ENCODE measurements at regions not wholly inside any gene's neighbourhood (a gene's known extent, or its start where the extent isn't known, plus 50 kb on each side); places are given as distances from the start of the nearest gene placed in this dataset.

DNA sequence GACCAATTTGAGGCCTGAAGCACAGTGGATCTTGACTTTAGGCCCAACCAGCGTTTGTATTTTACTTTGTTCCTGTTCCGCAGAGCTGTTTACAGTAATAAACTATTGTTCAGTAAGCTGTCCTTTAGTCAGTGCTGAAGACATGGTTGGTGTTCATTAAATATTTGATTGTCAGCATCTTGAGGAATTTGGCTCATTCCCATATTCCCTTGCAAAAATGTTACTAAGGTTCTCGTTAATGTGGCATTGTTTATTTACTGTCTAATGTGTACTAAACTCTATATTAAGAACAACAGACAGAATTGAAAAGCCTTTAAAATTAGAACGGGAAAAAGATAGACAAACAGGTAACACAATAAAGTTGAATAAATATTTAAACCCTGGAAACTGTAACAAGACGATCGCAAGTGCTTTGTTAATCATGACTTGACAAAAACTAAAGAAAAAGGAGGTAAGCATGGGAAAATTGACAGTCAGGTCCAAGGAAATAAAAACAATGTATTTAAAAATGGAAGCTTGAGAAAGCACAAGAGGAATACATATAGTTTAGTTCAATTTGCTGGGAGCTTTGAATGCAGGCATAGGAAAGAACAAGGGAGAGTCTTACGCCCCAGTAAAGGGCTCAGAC lies 1060.8 kb upstream of the CRIM1 start:
- Histone ChIP-seq H3K9me3 (ENCODE audit: control insufficient read depth in 2 of 3, insufficient read depth in 1 of 3, low read length in 3 of 3) (no peaks in the 10 kb centered on the region), H3K36me3 (ENCODE audit: control insufficient read depth in 2 of 3, insufficient read depth in 3 of 3, low read length in 3 of 3) (no peaks in the 10 kb centered on the region), H3K9ac (ENCODE audit: low read length in 3 of 3) (no peak overlapping the region), H3K27me3 (ENCODE audit: control insufficient read depth, insufficient read depth, low read length) (no peaks in the 10 kb centered on the region), H3K27ac (ENCODE audit: low read depth in 2 of 2, low read length in 2 of 2) (no peak overlapping the region), H3K4me1 (ENCODE audit: control insufficient read depth in 2 of 3, insufficient read depth in 2 of 3, low read depth in 1 of 3, low read length in 3 of 3) (no peaks in the 10 kb centered on the region), H3K4me3 (ENCODE audit: low read length in 3 of 3) (no peak overlapping the region)
- DNase-seq (no peak), FAIRE-seq (no peak)
- intact Hi-C loops (cut with DNase I): no loop called here
- TF ChIP-seq, protein P1, sequence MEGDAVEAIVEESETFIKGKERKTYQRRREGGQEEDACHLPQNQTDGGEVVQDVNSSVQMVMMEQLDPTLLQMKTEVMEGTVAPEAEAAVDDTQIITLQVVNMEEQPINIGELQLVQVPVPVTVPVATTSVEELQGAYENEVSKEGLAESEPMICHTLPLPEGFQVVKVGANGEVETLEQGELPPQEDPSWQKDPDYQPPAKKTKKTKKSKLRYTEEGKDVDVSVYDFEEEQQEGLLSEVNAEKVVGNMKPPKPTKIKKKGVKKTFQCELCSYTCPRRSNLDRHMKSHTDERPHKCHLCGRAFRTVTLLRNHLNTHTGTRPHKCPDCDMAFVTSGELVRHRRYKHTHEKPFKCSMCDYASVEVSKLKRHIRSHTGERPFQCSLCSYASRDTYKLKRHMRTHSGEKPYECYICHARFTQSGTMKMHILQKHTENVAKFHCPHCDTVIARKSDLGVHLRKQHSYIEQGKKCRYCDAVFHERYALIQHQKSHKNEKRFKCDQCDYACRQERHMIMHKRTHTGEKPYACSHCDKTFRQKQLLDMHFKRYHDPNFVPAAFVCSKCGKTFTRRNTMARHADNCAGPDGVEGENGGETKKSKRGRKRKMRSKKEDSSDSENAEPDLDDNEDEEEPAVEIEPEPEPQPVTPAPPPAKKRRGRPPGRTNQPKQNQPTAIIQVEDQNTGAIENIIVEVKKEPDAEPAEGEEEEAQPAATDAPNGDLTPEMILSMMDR (IDR thresholded peaks at IDR 0.05; ENCODE audit: borderline replicate concordance, extremely low read depth, insufficient read depth): no peak

DNA sequence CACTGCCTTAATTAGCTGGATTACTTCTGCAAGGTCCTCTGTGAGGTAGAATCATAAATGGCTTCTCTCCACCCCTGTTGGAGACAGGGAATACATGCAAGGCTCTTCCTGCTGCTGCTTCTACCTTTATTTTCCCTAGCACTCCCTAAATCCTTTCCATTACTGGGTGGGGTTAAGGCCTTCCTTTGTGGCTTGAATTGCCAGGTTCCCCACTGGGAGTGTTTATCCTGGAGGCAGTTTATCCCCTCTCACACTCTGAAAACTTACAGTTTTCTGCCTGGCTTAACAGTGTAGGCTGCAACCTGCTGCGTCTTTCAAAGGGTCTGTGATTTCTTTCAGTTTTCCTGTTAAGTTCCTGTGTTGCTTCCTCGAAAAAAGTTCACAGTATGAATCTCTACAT lies 1062.3 kb upstream of the CRIM1 start:
- Histone ChIP-seq H3K4me3 (ENCODE audit: low read length in 3 of 3) (no peak overlapping the region), H3K9me3 (ENCODE audit: control insufficient read depth in 2 of 3, insufficient read depth in 1 of 3, low read length in 3 of 3) (no peaks in the 10 kb centered on the region), H3K4me1 (ENCODE audit: control insufficient read depth in 2 of 3, insufficient read depth in 2 of 3, low read depth in 1 of 3, low read length in 3 of 3) (no peaks in the 10 kb centered on the region), H3K27me3 (ENCODE audit: control insufficient read depth, insufficient read depth, low read length) (no peaks in the 10 kb centered on the region), H3K9ac (ENCODE audit: low read length in 3 of 3) (no peak overlapping the region), H3K36me3 (ENCODE audit: control insufficient read depth in 2 of 3, insufficient read depth in 3 of 3, low read length in 3 of 3) (no peaks in the 10 kb centered on the region), H3K27ac (ENCODE audit: low read depth in 2 of 2, low read length in 2 of 2) (no peak overlapping the region)
- intact Hi-C loops (cut with DNase I): no loop called here
- TF ChIP-seq, protein P1 (IDR thresholded peaks at IDR 0.05; ENCODE audit: borderline replicate concordance, extremely low read depth, insufficient read depth): no peak
- FAIRE-seq: no peak
- no peak for DNase-seq

DNA sequence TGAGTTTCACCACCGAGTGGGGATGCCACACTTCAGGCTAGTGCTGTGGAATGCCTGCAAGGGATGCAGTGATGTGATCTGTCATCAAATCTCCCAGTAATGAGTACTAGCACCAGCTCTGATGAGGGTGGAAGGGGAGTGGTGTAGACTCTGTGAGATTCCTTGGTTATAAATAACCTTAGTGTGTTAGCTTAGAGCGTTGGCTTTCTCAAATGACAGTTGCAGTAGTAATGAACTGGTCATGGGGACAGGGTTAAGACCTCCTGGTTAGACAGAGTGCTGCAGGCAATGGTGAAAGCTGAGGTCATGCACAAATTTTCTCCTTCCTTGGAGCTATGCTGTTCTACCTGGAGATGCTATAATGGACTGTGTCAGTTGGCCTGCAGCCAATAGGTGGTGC lies 1063.4 kb upstream of the CRIM1 start:
- no peaks in the 10 kb centered on the region for H3K27me3 ChIP-seq (ENCODE audit: control insufficient read depth, insufficient read depth, low read length)
- no peak for DNase-seq
- intact Hi-C loops (cut with DNase I): no loop called here
- H3K27ac ChIP-seq (ENCODE audit: low read depth in 2 of 2, low read length in 2 of 2): no peak overlapping the region
- no peak overlapping the region for H3K9ac ChIP-seq (ENCODE audit: low read length in 3 of 3)
- TF ChIP-seq, protein P1 (IDR thresholded peaks at IDR 0.05; ENCODE audit: borderline replicate concordance, extremely low read depth, insufficient read depth): no peak
- no peaks in the 10 kb centered on the region for H3K9me3 ChIP-seq (ENCODE audit: control insufficient read depth in 2 of 3, insufficient read depth in 1 of 3, low read length in 3 of 3)
- FAIRE-seq: no peak
- no peaks in the 10 kb centered on the region for H3K4me1 ChIP-seq (ENCODE audit: control insufficient read depth in 2 of 3, insufficient read depth in 2 of 3, low read depth in 1 of 3, low read length in 3 of 3)
- H3K36me3 ChIP-seq (ENCODE audit: control insufficient read depth in 2 of 3, insufficient read depth in 3 of 3, low read length in 3 of 3): no peaks in the 10 kb centered on the region
- H3K4me3 ChIP-seq (ENCODE audit: low read length in 3 of 3): no peak overlapping the region

DNA sequence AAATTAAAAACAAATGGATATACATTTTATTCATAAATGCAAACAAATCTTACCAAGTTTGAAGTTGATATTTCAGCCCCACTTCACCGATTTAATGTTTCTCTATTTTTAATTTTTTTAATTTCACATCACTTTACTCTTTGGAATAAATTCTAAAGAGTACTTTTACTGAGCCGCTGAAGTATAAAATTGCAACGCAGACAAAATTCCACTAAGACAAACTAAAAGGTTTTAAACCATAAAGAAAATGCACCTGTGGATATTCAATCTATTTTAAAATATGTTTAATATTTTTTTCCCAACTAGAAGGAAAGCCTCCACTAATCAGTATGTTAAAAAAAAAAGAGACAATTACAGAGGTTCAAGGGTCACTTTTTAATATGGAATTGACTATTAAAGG lies 1073.9 kb upstream of the CRIM1 start:
- H3K27ac ChIP-seq (ENCODE audit: low read depth in 2 of 2, low read length in 2 of 2): no peak overlapping the region
- H3K4me3 ChIP-seq (ENCODE audit: low read length in 3 of 3): no peak overlapping the region
- no peaks in the 10 kb centered on the region for H3K4me1 ChIP-seq (ENCODE audit: control insufficient read depth in 2 of 3, insufficient read depth in 2 of 3, low read depth in 1 of 3, low read length in 3 of 3)
- DNase-seq: no peak
- no peak overlapping the region for H3K9ac ChIP-seq (ENCODE audit: low read length in 3 of 3)
- TF ChIP-seq, protein P1 (IDR thresholded peaks at IDR 0.05; ENCODE audit: borderline replicate concordance, extremely low read depth, insufficient read depth): no peak
- H3K36me3 ChIP-seq (ENCODE audit: control insufficient read depth in 2 of 3, insufficient read depth in 3 of 3, low read length in 3 of 3): no peaks in the 10 kb centered on the region
- H3K9me3 ChIP-seq (ENCODE audit: control insufficient read depth in 2 of 3, insufficient read depth in 1 of 3, low read length in 3 of 3): no peaks in the 10 kb centered on the region
- no peaks in the 10 kb centered on the region for H3K27me3 ChIP-seq (ENCODE audit: control insufficient read depth, insufficient read depth, low read length)
- intact Hi-C loops (cut with DNase I): no loop called here
- FAIRE-seq: no peak

All from kidney (tissue), 13 donors.